ENCODE measurements at regions not wholly inside any gene's neighbourhood (a gene's known extent, or its start where the extent isn't known, plus 50 kb on each side); places are given as distances from the start of the nearest gene placed in this dataset.

GRCh38 chr1:167145965-167146364 is 52.1 kb downstream of the STYXL2 start:
- Histone ChIP-seq H3K4me1 (peaks cover 7% of the 10 kb centered on the region), H3K27ac (no peak overlapping the region), H3K36me3 (ENCODE audit: insufficient read depth in 1 of 2, low read depth in 1 of 2) (no peaks in the 10 kb centered on the region), H3K4me3 (no peak overlapping the region), H3K9me3 (no peaks in the 10 kb centered on the region), H3K27me3 (ENCODE audit: insufficient read depth in 3 of 3, low read length in 2 of 3) (no peaks in the 10 kb centered on the region)
- DNase-seq (no peak), ATAC-seq (peak; percentile 47 to 72 (median 58))
- no peak for TF ChIP-seq CTCF (IDR thresholded peaks at IDR 0.05)
- intact Hi-C loops (cut with DNase I) = no loop called here
- 11 to 69% (median 54%) methylated on average over 2 of the region's 2 CpGs for WGBS, 3 donors

- Histone ChIP-seq H3K4me3 (no peak overlapping the region), H3K4me1 (peaks cover 2% of the 10 kb centered on the region), H3K36me3 (ENCODE audit: insufficient read depth in 1 of 2, low read depth in 1 of 2) (no peaks in the 10 kb centered on the region), H3K9me3 (no peaks in the 10 kb centered on the region), H3K27me3 (ENCODE audit: insufficient read depth in 3 of 3, low read length in 2 of 3) (no peaks in the 10 kb centered on the region), H3K27ac (no peak overlapping the region)
- no peak for ATAC-seq
- no peak for DNase-seq
- 87 to 91% (median 90%) methylated on average over 2 of the region's 2 CpGs for WGBS, 3 donors
- TF ChIP-seq CTCF (IDR thresholded peaks at IDR 0.05) = no peak
- intact Hi-C loops (cut with DNase I) = no loop called here
Measured at GRCh38 chr1:167146903-167147539, 53.1 kb downstream of the STYXL2 start.

GRCh38 chr1:167148421-167148820 is 54.5 kb downstream of the STYXL2 start:
- H3K9me3 ChIP-seq = no peaks in the 10 kb centered on the region
- H3K4me3 ChIP-seq = no peak overlapping the region
- no peaks in the 10 kb centered on the region for H3K27me3 ChIP-seq (ENCODE audit: insufficient read depth in 3 of 3, low read length in 2 of 3)
- no peak for TF ChIP-seq CTCF (IDR thresholded peaks at IDR 0.05)
- ATAC-seq (no peak), DNase-seq (no peak)
- intact Hi-C loops (cut with DNase I) = no loop called here
- H3K4me1 ChIP-seq = no peaks in the 10 kb centered on the region
- 31 to 48% (median 34%) methylated on average over 1 of the region's 1 CpG for WGBS, 3 donors
- H3K36me3 ChIP-seq (ENCODE audit: insufficient read depth in 1 of 2, low read depth in 1 of 2) = no peaks in the 10 kb centered on the region
- no peak overlapping the region for H3K27ac ChIP-seq

GRCh38 chr1:167149793-167150491 is 56.1 kb downstream of the STYXL2 start:
- TF ChIP-seq CTCF (IDR thresholded peaks at IDR 0.05) = no peak
- DNase-seq = no peak
- intact Hi-C loops (cut with DNase I) = loop anchor here in 1 of 2 donors (5.0 kb wide), 1 partner anchor 57 kb away; no protein-coding TSS in a partner anchor
- ATAC-seq = no peak
- no peaks in the 10 kb centered on the region for H3K27me3 ChIP-seq (ENCODE audit: insufficient read depth in 3 of 3, low read length in 2 of 3)
- H3K27ac ChIP-seq = no peak overlapping the region
- no peak overlapping the region for H3K4me3 ChIP-seq
- H3K9me3 ChIP-seq = no peaks in the 10 kb centered on the region
- no peaks in the 10 kb centered on the region for H3K36me3 ChIP-seq (ENCODE audit: insufficient read depth in 1 of 2, low read depth in 1 of 2)
- no peaks in the 10 kb centered on the region for H3K4me1 ChIP-seq
- 43 to 46% (median 43%) methylated on average over 4 of the region's 4 CpGs for WGBS, 3 donors
